ENCODE measurements at regions not wholly inside any gene's neighbourhood (a gene's known extent, or its start where the extent isn't known, plus 50 kb on each side); places are given as distances from the start of the nearest gene placed in this dataset.

DNA sequence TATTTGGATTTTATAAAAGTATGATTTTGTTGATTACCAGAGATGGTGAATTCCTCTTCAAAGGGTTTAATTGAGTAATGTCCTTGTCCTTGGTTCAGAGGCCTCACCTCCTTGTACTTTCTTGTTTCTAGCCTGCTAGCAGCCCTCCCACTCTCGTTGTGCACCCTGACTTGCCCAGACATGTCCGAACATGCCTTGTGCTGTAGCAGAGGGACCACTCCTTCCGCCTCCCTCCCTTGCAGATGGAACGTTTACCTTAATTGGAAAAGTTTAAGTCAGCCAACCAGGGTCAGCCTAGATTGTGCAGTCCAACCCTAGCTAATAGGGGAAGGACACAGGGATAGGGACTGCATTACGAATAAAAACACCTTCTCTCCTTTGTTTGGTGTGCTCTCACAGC lies 406.9 kb upstream of the NMUR2 start:
- H2AFZ ChIP-seq (ENCODE audit: low read depth, low read length, poor library complexity, severe bottlenecking): no peak overlapping the region

DNA sequence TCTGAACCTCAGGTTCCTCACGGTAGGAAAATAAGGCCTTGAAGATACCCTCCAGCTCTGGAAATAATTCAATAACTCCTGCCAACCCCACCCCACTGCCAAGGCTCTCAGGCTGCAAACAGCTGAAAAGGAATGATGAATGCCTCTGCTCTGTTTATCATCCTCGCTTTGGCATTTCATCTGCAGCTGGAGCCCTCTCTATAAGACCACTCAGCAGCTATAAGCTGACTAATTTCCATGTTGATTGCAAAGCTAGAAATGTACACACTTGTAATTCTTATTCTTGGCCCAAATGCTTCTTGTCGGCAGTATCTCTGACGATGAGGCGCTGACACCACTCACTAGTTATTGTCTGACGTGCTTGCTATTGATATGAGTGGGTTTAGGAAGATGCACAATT lies 408.4 kb upstream of the NMUR2 start:
- DNase-seq (ENCODE audit: low read depth, low spot score) (no peak), ATAC-seq (no peak)
- peaks cover 0 to 14% of the 10 kb centered on the region in 2 experiments; a peak in 1 of 4 replicates for H3K9me3 ChIP-seq (ENCODE audit: control insufficient read depth in 1 of 2, insufficient read depth in 1 of 2, low read depth in 1 of 2, low read length in 2 of 2)
- ChIA-PET CTCF (no interaction called here), POLR2A (no interaction called here), RAD21 (ENCODE audit: low non-redundant PET in 1 of 2, low total read pairs in 2 of 2, uncharacterized antibody in 2 of 2, unreplicated experiment in 2 of 2) (no interaction called here)
- no peaks in the 10 kb centered on the region for H3K27me3 ChIP-seq (ENCODE audit: insufficient read depth, low read length)
- BruUV-seq (replicated peaks): no TSS peak
- H4K20me1 ChIP-seq (ENCODE audit: insufficient read depth): no peaks in the 10 kb centered on the region
- intact Hi-C loops (cut with micrococcal nuclease): no loop called here
- H3K79me2 ChIP-seq (ENCODE audit: insufficient read depth, low read length): no peaks in the 10 kb centered on the region
- H3K4me1 ChIP-seq (ENCODE audit: control insufficient read depth in 1 of 2, insufficient read depth in 2 of 2, low read length in 2 of 2): no peaks in the 10 kb centered on the region
- no peaks in the 10 kb centered on the region for H3K36me3 ChIP-seq (ENCODE audit: control insufficient read depth in 1 of 2, insufficient read depth in 2 of 2, low read length in 2 of 2)
- no peak overlapping the region for H3K27ac ChIP-seq (ENCODE audit: low read depth, low read length)
- no peak overlapping the region for H3K4me3 ChIP-seq (replicated peaks in 1 of 2; ENCODE audit: low read depth in 1 of 2, low read length in 2 of 2)
- no peak overlapping the region for H3K9ac ChIP-seq (ENCODE audit: low read length)
- H3K4me2 ChIP-seq (ENCODE audit: low read length): no peak overlapping the region
- H3K9me2 ChIP-seq (ENCODE audit: insufficient read depth): no peaks in the 10 kb centered on the region
- no peak overlapping the region for H2AFZ ChIP-seq (ENCODE audit: low read depth, low read length, poor library complexity, severe bottlenecking)
- no peak for TF ChIP-seq ZNF274 (IDR thresholded peaks at IDR 0.05; ENCODE audit: low read depth, low read length)
- TF ChIP-seq RAD21 (IDR thresholded peaks at IDR 0.05; ENCODE audit: low read depth): no peak
- TF ChIP-seq, protein P1, sequence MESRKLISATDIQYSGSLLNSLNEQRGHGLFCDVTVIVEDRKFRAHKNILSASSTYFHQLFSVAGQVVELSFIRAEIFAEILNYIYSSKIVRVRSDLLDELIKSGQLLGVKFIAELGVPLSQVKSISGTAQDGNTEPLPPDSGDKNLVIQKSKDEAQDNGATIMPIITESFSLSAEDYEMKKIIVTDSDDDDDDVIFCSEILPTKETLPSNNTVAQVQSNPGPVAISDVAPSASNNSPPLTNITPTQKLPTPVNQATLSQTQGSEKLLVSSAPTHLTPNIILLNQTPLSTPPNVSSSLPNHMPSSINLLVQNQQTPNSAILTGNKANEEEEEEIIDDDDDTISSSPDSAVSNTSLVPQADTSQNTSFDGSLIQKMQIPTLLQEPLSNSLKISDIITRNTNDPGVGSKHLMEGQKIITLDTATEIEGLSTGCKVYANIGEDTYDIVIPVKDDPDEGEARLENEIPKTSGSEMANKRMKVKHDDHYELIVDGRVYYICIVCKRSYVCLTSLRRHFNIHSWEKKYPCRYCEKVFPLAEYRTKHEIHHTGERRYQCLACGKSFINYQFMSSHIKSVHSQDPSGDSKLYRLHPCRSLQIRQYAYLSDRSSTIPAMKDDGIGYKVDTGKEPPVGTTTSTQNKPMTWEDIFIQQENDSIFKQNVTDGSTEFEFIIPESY (IDR thresholded peaks at IDR 0.05; ENCODE audit: extremely low read depth, insufficient replicate concordance, low read length): no peak
- TF ChIP-seq JUND (IDR thresholded peaks at IDR 0.05): no peak
- no peak for TF ChIP-seq SRF (IDR thresholded peaks at IDR 0.05; ENCODE audit: low read depth)
- TF ChIP-seq CEBPB (IDR thresholded peaks at IDR 0.05; ENCODE audit: low read depth): no peak
- TF ChIP-seq, protein P2, sequence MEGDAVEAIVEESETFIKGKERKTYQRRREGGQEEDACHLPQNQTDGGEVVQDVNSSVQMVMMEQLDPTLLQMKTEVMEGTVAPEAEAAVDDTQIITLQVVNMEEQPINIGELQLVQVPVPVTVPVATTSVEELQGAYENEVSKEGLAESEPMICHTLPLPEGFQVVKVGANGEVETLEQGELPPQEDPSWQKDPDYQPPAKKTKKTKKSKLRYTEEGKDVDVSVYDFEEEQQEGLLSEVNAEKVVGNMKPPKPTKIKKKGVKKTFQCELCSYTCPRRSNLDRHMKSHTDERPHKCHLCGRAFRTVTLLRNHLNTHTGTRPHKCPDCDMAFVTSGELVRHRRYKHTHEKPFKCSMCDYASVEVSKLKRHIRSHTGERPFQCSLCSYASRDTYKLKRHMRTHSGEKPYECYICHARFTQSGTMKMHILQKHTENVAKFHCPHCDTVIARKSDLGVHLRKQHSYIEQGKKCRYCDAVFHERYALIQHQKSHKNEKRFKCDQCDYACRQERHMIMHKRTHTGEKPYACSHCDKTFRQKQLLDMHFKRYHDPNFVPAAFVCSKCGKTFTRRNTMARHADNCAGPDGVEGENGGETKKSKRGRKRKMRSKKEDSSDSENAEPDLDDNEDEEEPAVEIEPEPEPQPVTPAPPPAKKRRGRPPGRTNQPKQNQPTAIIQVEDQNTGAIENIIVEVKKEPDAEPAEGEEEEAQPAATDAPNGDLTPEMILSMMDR (IDR thresholded peaks at IDR 0.05 in 2 of 3, conservative IDR thresholded peaks at IDR 0.05 in 1 of 3; ENCODE audit: borderline replicate concordance in 1 of 3, insufficient read depth in 1 of 3, low read depth in 2 of 3, low read length in 2 of 3): no peak
- TF ChIP-seq, protein P3, sequence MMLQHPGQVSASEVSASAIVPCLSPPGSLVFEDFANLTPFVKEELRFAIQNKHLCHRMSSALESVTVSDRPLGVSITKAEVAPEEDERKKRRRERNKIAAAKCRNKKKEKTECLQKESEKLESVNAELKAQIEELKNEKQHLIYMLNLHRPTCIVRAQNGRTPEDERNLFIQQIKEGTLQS (IDR thresholded peaks at IDR 0.05): no peak
- TF ChIP-seq, protein P4, sequence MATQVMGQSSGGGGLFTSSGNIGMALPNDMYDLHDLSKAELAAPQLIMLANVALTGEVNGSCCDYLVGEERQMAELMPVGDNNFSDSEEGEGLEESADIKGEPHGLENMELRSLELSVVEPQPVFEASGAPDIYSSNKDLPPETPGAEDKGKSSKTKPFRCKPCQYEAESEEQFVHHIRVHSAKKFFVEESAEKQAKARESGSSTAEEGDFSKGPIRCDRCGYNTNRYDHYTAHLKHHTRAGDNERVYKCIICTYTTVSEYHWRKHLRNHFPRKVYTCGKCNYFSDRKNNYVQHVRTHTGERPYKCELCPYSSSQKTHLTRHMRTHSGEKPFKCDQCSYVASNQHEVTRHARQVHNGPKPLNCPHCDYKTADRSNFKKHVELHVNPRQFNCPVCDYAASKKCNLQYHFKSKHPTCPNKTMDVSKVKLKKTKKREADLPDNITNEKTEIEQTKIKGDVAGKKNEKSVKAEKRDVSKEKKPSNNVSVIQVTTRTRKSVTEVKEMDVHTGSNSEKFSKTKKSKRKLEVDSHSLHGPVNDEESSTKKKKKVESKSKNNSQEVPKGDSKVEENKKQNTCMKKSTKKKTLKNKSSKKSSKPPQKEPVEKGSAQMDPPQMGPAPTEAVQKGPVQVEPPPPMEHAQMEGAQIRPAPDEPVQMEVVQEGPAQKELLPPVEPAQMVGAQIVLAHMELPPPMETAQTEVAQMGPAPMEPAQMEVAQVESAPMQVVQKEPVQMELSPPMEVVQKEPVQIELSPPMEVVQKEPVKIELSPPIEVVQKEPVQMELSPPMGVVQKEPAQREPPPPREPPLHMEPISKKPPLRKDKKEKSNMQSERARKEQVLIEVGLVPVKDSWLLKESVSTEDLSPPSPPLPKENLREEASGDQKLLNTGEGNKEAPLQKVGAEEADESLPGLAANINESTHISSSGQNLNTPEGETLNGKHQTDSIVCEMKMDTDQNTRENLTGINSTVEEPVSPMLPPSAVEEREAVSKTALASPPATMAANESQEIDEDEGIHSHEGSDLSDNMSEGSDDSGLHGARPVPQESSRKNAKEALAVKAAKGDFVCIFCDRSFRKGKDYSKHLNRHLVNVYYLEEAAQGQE (IDR thresholded peaks at IDR 0.05; ENCODE audit: low read depth): no peak
- TF ChIP-seq EZH2 (IDR thresholded peaks at IDR 0.05): no peak
- TF ChIP-seq EZH2phosphoT487 (IDR thresholded peaks at IDR 0.05; ENCODE audit: borderline replicate concordance): no peak
- TF ChIP-seq SIN3A (IDR thresholded peaks at IDR 0.05; ENCODE audit: low read depth): no peak

More for the DNA sequence above, 406.9 kb upstream of the NMUR2 start:
- RAD21 ChIA-PET (ENCODE audit: low non-redundant PET in 1 of 2, low total read pairs in 2 of 2, uncharacterized antibody in 2 of 2, unreplicated experiment in 2 of 2): no interaction called here
- H3K27ac ChIP-seq (ENCODE audit: low read depth, low read length): no peak overlapping the region
- no peaks in the 10 kb centered on the region for H4K20me1 ChIP-seq (ENCODE audit: insufficient read depth)
- no peaks in the 10 kb centered on the region for H3K27me3 ChIP-seq (ENCODE audit: insufficient read depth, low read length)
- no peaks in the 10 kb centered on the region for H3K9me2 ChIP-seq (ENCODE audit: insufficient read depth)
- DNase-seq (ENCODE audit: low read depth, low spot score): no peak
- no peak overlapping the region for H3K4me2 ChIP-seq (ENCODE audit: low read length)
- H3K9me3 ChIP-seq (ENCODE audit: control insufficient read depth in 1 of 2, insufficient read depth in 1 of 2, low read depth in 1 of 2, low read length in 2 of 2): peaks cover 0 to 14% of the 10 kb centered on the region in 2 experiments; a peak in 1 of 4 replicates
- no peak overlapping the region for H3K9ac ChIP-seq (ENCODE audit: low read length)
- ATAC-seq: no peak
- H3K79me2 ChIP-seq (ENCODE audit: insufficient read depth, low read length): no peaks in the 10 kb centered on the region
- no peak for TF ChIP-seq YY1 (IDR thresholded peaks at IDR 0.05; ENCODE audit: extremely low read depth, insufficient replicate concordance, low read depth, low read length)
- no peaks in the 10 kb centered on the region for H3K4me1 ChIP-seq (ENCODE audit: control insufficient read depth in 1 of 2, insufficient read depth in 2 of 2, low read length in 2 of 2)
- POLR2A ChIA-PET: no interaction called here
- no TSS peak for BruUV-seq (replicated peaks)
- intact Hi-C loops (cut with micrococcal nuclease): no loop called here
- no peak overlapping the region for H3K4me3 ChIP-seq (replicated peaks in 1 of 2; ENCODE audit: low read depth in 1 of 2, low read length in 2 of 2)
- no peaks in the 10 kb centered on the region for H3K36me3 ChIP-seq (ENCODE audit: control insufficient read depth in 1 of 2, insufficient read depth in 2 of 2, low read length in 2 of 2)
- CTCF ChIA-PET: no interaction called here
